Stimulated activated CD4-positive, alpha-beta T cell treated with anti-CD3 and anti-CD28 coated beads, Interleukin-2, amount 100 ng/mL, for 48 hours (primary cell): ENCODE measurements at regions not wholly inside any gene's neighbourhood (a gene's known extent, or its start where the extent isn't known, plus 50 kb on each side); places are given as distances from the start of the nearest gene placed in this dataset.
"Not testable (repeated sequence)": the region's sequence is repeated elsewhere in the genome, so short reads cannot be mapped to it uniquely, and the experiment has no call there.

ENCODE experiments used
- DNase-seq, 2 donors: peaks; one replicate each; pipeline ENCODE4 v3.0.0-alpha.2; 2020

DNA sequence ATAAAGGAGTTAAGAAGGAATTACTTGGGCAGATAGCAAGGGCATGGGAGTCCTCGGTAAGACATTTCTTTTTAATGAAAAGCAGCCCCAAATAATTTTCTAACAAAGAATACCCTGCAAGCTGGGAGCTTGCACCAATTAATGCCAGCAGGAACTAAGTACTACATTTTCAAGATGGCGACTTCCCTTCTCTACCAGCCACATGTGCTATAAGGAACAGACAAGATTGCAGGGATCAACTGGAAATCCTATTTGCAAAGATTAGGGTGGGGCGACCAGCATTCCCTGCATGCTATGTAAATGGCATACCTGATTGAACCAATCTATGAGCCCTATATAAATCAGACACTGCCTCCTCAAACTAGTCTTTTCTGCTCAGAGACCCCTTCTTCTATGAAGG is 827.5 kb downstream of the ADCYAP1 start:
- DNase-seq = no peak

DNA sequence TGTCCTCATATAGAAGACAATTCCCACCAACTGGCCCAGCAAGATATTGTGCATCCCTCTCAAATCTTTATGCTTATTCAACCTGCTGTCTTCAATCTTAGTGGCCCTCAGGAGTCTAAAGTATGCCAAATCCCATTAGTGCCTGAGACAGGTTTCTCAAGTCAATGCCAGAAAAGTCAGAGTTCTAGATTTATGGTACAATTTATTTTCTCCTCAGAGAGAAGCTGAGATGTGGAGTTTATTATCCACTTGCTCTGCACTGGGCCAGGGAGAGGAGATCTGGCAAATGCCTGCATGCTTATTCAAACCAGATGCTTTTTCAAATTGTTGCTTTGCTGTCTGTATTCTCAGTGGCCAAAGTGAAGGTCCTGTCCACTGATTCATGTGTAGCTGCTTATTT is 825.2 kb downstream of the METTL4 start:
- no peak for DNase-seq

DNA sequence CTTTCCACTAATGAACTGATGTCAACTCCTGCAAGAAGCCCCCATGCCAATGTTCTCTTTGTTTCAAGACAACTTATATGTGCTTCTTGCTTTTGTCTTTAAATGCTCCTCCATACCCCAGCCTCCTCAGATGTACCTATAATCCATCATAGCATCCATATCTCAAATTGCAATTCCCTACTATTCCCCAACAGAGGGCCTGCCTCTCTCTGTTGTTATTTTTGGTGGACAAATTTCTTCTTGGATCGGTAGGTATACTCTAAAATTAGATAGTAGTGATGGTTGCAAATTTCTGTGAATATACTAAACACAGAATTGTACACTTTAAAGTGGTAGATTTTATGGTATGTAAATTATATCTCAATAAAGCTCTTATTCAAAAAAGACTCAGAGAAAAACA is 820.1 kb downstream of the METTL4 start:
- DNase-seq = no peak

DNA sequence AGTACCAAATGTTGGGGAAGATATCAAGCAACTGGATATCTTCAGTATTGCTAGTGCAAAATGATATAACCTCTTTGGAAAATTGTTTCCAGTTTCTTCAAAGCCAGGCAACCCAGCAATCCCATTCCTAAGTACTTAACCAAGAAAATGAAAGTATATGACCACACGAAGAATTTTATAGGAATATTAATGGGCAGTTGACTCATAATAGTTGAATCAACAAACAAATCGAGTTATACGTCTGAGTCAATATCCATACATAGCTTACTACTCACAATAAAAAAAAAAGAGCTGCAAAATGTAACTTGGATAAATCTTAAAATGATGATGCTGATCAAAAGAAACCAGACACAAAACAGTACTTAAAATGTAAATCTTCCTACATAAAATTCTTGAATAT is 810.4 kb downstream of the METTL4 start:
- DNase-seq = no peak

DNA sequence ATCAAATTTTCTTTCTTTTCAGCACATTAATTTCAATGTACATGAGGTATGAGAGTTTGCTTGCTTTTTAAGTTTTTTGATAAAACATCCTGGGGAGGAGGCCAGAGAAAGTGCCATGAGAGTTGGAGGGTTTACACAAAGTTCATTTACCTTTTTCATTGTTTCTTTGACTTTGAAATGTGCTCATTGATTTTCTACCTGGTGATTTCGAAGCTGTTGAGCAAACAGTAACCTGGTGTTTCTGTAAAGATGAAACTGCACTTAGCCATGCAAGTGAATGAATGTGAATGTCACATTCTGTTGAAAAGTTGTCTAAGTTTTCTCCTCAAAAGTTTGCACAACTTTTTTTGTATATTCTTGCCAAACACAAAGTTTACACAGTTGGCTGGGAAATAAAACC is 797.0 kb downstream of the METTL4 start:
- DNase-seq = no peak

DNA sequence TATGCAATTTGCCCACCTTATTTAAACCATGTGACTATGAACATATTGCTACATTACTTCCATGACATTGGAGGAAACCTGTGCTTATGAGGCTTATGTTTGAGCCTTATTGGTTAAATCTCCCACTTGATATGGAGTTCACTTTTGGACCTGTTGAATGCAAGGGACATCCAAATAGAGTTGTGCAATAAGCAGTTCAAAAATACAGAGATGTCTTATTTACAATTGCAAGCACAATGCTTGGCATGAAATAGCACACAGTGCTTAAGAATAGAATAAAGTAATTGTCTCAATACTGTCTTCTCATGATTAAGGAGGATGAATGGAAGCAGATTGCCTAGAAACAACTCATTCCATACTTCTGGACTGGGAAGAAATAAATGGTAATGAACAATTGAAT is 793.5 kb downstream of the METTL4 start:
- no peak for DNase-seq

DNA sequence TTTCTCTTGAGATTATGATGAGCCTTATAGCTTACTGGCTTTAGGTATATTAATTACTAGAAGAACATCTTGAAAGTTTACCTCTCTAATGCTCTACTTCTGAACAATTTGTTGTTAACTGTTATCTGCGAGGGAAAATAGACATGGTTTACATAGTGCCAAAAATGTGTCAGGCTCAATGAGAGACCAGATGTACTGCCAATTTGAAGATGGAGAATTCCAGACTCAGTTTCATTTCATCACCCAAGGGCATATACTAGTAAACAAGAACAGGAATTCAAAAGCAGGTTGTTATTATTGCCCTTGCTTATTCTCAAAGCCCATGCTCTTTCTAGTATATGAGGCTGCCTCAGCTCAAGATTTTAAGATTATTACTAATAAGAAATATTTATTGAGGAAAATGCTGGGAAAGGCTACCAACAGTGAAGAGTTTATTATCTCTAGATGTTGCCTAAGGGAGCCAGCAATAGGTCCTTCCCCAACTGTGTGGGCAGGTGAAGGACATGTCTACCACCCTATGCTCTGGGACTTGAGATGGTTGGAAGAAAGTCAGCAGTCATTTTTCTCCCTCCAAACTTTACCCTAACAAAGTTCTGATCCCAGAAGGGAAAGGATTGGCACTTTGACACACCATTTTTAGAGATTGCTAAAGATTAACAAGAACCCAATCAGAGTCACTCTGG is 792.7 kb downstream of the METTL4 start:
- DNase-seq = no peak

DNA sequence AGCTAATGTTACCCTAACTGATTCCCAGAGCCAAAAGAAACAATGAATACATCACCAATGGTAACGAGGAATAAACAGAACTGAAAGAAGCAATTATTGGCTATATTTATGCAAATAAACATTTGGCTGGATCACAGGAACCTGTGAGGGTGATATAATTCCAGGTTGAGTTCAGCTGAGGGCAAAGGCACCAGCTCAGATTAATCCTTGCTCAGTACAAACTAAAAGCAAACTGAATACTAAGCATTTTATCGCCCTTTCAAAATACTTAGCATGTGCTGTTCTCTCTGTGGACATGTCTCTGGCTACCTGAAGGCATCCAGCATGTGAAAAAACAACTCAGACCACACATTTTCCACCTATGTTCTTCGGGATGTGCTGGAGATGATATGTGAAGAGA is 791.7 kb downstream of the METTL4 start:
- DNase-seq = no peak

DNA sequence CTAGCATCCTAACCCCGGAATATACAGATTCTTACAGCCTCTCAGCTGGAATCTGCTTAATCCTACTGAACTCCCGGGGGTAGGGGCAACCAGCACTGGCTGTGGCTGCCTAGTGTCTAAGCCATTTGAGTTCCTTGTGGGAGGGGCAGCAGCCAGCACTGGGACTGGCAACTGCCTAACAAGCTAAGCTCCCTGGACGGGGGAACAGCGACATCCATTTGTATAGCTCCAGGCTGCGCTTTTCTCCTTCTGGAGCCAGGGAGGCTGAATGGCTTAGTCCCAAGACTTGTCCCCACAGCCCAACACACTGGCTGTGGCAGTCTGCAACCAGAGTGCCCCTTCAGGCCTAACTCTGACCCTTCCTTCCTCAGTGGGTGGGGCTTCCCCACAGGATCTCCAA is 787.2 kb downstream of the METTL4 start:
- DNase-seq = no peak

DNA sequence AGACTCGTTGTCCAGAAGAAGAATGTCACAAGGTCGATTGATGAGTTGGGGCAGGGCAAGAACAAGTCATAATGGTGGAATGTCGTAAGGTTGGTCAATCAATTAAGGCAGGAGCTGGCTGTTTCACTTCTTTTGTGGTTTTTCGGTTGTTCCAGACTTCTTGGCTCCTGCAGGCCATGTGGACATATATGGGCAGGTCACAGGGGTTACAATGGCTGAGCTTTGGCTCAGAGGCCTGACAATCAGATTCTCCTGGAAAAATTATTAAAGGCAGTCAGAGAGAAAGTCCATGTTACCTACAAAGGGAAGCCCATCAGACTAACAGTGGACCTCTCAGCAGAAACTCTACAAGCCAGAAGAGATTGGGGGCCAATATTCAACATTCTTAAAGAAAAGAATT is 785.3 kb downstream of the METTL4 start:
- not testable (repeated sequence) for DNase-seq

DNA sequence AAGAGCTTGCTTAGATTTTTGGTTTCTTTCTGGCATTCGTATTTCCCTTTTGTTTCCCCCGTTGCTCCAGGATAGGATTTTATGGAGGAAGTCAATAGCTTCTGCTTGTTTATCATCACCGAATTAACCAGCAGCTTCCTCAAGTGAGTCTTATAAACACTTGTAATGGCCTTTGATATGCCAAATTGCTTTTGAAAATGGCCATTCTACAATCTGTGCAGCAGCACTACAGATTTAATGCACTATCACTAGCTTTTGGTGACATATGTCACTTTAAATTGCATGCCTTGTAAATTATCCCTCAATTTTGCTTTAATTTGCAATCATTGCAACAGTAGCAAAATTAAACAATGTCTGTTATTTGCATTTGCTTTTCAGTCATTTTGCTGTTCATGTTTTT is 774.7 kb downstream of the METTL4 start:
- no peak for DNase-seq

DNA sequence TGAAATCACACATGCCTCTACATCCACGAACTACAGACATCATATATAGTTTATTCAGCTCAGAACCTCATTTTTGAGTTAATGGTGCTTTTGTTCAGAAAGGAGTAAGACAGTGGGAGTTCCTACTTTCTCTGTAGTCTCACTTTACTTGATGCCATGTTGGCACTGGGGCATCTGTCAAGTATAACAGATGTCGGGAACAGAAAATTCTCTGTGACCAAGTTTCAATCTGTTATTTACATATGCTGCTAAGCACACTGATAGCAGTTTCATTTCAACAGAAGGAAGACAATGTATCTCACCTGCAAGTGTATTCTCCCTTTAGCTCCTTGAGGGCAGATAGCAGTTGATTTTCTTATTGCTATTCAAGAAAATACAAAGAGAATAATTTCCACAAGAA is 774.1 kb downstream of the METTL4 start:
- DNase-seq = no peak

DNA sequence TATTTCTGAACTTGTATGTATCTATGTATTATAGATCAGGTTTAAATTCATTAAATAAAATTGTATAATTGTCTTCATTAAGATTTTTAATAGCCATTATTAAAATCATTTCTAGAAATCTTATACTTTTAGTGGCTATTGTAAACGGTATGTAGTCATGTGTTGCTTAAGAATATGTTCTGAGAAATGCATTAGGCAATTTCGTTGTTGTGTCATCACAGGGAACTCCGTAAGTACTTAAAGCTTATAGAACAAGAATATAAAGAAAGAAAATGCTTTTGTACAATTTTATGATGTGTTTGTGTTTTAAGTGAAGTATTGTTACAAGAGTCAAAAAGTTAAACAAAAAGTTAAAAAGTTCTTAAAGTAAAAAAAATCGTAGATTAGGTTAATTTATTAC is 765.8 kb downstream of the METTL4 start:
- DNase-seq = no peak

DNA sequence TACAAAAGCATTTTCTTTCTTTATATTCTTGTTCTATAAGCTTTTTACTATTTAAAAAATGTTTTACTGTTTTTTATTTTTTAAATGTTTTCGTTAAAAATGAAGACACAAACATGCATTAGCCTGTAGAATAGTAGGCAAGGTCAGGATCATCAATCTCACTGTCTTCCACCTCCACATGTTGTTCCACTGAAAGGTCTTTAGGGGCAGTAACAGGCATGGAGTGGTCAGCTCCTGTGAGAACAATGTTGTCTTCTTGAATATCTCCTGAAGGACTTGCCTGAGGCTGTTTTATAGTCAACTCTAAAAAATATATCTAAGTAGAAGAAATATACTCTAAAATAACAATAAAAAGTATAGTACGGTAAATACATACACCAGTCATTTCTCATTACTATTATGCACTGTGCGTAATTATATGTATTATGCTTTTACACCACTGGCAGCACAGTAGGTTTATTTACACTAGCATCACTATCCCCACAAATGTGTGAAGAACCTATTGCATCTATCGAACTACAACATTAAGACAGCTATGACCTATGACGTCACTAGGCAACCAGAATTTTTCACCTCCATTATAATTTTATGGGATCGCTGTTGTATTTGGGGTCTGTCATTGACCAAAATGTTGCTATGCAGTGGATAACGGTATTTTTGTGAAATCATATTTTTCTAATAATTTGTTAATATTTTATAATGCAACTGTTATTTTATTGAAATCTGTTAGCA is 764.3 kb downstream of the METTL4 start:
- DNase-seq = no peak

DNA sequence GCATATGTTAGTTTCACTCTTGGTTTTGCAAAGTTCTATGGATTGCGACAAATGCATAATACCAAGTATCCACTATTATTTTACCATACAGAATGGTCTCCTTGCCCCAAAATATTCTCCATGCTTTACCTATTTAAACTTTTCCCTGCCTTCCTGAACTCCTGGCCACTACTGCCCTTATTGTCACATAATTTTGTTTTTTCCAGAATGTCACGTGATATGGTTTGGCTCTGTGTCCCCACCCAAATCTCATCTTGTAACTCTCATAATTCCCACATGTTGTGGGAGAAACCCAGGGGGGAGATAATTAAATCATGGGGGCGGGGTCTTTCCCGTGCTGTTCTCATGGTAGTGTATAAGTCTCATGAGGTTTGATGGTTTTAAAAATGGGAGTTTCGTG is 760.0 kb downstream of the METTL4 start:
- DNase-seq = no peak

DNA sequence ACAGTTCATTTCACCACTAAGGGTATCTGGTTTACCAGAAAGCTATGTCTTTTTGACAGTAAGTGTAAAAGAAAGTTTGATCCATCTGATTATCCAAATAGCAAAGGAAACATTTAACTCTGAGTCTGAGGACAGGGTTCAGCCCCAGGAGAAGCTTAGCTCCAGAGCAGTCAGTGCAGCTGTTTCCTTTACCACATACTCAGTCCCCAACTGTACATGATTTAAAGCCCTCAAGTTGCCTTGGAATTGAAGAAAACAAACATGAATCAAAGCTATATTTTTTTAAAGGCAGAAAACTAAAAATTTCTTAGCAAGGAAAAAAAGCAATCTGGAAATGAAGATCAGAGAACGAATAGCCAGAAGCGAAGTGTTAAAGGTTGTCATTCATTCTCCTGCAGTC is 746.0 kb downstream of the METTL4 start:
- no peak for DNase-seq

DNA sequence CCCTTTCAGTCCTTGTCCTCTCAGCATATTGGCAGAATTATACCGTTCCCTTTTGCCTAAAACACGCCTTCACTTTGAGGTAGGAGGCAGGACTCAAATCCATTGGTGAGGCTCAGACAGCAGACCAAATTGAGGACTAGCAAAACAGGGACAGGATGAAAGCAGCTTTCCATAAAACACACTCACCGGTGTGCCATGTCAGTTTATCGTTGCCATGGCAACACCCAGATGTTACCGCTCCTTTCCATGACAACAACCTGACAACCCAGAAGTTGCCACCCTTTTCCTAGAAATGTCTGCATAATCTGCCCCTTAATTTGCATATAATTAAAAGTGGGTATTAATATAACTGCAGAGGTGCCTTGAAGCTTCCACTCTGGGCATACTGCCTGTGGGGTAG is 730.4 kb downstream of the METTL4 start:
- no peak for DNase-seq

DNA sequence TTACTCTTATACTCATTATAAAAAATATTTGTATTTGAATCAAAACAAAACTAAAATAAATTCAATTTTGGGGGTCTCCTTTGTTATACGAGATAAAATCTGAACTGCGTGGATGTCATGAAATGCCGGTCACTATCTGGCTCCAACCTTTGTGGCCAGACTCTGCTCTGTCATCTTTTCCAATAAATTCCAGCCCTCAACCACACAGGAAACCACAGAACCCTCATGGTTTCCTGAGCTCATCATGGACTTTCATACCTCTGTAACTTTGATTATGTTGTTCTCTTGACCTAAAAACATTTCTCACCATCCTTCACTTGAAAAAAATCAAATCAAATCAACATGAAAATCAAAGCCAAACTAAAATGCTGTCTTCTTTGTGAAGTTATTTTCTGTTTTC is 724.7 kb downstream of the METTL4 start:
- no peak for DNase-seq

DNA sequence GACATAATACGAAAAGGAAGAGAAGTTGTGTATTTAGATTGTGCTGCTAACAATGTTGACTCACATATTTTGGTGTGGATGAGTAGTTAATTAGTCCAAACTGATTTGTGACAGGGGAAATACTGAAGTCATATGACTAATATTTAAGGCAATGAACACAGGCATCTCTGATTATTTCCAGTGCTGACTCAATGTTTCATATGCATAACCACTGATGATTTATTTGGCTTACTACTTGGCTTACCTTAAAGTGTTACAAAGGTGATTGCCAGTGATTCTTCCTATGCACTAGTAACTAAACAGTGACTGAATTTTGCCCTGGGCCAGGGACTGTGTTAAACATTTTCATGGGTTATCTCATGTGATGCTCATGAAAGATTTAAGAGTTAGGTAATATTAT is 722.6 kb downstream of the METTL4 start:
- DNase-seq = no peak

DNA sequence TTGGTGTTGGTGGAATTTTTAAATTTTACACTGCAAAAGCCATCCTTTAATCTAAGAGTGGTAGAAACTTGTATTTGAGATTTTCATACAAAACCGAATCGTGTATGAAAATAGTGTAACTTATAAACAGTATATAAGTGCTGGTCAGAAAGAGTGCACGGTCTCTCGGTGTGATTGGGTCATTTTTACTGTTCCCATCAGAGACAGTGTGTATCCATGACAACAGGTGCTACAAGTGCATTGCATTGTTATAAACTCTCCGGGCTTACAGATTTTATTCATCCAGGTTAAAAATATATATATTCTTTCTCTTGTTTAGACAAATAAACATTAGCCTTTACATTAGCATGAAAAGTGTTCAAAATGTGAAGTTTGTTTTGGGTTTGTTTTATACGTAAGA is 721.9 kb downstream of the METTL4 start:
- DNase-seq = no peak

DNA sequence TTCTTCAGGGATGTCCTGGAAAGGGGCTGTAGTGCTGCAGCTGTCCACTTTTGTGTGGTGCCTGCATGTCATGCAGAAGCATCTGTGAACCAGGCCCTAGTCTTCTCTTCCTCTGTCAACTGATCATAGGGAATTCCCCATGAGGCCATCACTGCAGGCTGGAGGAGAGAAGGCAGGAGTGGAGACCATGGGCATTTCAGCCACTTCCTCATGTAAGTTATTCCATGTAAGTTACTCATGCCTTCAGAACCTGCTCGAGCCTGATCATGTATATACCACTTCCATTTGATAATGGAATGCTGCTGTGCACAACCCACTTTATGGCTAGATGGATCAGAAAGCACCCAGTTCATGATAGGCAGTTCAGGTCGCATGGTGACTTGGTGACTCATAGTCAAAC is 714.0 kb downstream of the METTL4 start:
- not testable (repeated sequence) for DNase-seq

DNA sequence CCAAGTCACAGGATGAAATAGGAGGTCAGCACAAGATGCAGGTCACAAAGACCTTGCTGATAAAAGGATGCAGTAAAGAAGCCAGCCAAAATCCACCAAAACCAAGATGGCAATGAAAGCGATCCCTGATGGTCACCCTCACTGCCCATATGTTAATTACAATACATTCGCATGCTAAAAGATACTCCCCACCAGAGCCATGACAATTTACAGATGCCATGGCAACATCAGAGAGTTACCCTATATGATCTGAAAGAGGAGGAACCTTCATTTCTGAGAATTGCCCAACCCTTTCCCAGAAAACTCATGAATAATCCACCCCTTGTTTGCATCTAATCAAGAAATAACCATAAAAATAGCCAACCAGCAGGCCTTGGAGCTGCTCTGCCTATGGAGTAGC is 709.8 kb downstream of the METTL4 start:
- DNase-seq = no peak

DNA sequence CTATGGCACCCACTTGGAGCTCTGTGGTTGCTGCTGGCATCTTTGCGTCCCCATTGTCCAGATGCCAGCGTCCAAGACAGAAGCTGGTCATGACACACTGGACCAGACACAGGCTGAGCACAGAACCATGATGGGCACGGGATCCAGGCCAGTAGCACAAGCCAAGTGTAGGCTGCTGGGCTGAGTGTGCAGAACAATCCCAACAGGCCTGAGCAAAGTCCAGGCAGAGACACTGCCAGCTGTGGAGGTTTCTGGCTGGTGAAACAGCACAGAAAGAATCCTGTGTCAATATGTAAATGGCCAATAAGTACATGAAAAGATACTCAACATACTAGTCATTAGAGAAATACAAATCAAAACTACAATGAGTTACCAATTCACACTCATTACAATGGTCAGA is 705.4 kb downstream of the METTL4 start:
- DNase-seq = no peak

DNA sequence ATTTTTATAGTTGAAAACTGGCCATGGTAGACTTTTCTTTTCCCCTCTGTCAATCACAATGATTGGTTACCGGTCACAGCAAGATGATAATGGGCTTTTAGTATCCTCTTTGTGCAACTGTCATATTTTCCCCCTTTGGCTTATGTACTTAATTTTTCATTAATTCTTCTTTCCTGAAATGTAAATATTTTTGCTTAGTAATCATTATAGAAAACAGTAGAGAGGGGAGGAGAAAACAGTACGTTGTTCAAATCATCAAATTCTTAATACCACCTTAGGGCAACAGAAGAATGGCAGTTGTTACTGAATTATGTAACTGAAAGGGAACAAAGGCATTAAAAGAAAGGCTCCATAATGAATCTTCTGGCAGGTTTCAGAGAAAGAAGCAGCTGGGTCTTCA is 699.0 kb downstream of the METTL4 start:
- no peak for DNase-seq

DNA sequence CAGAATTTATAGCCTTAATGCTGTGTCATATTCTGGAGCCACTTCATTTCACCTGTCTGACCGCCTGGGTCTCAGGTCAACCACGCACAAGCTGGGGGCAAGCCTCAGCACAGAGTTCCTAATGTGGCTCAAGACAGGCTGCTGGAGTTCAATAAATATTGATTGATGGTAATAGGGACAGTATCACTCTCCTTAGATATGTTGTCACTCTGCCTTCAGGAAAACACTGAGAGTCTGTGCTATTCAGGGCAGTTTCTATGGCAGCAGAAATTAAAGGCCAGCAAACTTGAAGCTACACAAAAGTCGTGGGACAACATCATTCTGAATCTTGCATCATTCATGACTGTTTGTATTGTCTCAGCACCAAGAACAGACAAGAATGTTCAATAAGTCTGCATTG is 696.1 kb downstream of the METTL4 start:
- DNase-seq = no peak
